ENCODE measurements at regions not wholly inside any gene's neighbourhood (a gene's known extent, or its start where the extent isn't known, plus 50 kb on each side); places are given as distances from the start of the nearest gene placed in this dataset.

- no peak for TF ChIP-seq ZNF274 (IDR thresholded peaks at IDR 0.05; ENCODE audit: low read depth, low read length)
- TF ChIP-seq SUZ12 (IDR thresholded peaks at IDR 0.05; ENCODE audit: extremely low read depth, insufficient read depth, insufficient read length): no peak
- no peak for TF ChIP-seq YY1 (IDR thresholded peaks at IDR 0.05; ENCODE audit: insufficient read depth, insufficient read length)
Observed at GRCh38 chr2:236776206-236776605, 206.6 kb downstream of the ACKR3 start.

Data from NT2/D1 (cell line).